ENCODE measurements at regions not wholly inside any gene's neighbourhood (a gene's known extent, or its start where the extent isn't known, plus 50 kb on each side); places are given as distances from the start of the nearest gene placed in this dataset.
A peak's percentile ranks its signal among the peaks of the same experiment; 100 is the strongest.

GRCh38 chr15:96073908-96074307, 256.6 kb upstream of the NR2F2 start:
- H3K27me3 ChIP-seq (ENCODE audit: insufficient read depth, insufficient read length): no peaks in the 10 kb centered on the region
- no peak for DNase-seq (ENCODE audit: low read depth, low spot score)
- no peaks in the 10 kb centered on the region for H3K9me3 ChIP-seq (ENCODE audit: insufficient read depth, low read length)
- H3K36me3 ChIP-seq (ENCODE audit: insufficient read depth, insufficient read length, low read length): no peaks in the 10 kb centered on the region
- TF ChIP-seq SUZ12 (IDR thresholded peaks at IDR 0.05; ENCODE audit: extremely low read depth, insufficient read depth, insufficient read length): no peak
- TF ChIP-seq ZNF274 (IDR thresholded peaks at IDR 0.05; ENCODE audit: low read depth, low read length): no peak
- TF ChIP-seq YY1 (IDR thresholded peaks at IDR 0.05; ENCODE audit: insufficient read depth, insufficient read length): no peak
- no peaks in the 10 kb centered on the region for H3K4me1 ChIP-seq (ENCODE audit: insufficient read depth, insufficient read length)
- H3K9ac ChIP-seq (ENCODE audit: insufficient read length, low read depth): no peak overlapping the region
- no peak overlapping the region for H3K4me3 ChIP-seq (ENCODE audit: insufficient read length, low read depth)

DNA sequence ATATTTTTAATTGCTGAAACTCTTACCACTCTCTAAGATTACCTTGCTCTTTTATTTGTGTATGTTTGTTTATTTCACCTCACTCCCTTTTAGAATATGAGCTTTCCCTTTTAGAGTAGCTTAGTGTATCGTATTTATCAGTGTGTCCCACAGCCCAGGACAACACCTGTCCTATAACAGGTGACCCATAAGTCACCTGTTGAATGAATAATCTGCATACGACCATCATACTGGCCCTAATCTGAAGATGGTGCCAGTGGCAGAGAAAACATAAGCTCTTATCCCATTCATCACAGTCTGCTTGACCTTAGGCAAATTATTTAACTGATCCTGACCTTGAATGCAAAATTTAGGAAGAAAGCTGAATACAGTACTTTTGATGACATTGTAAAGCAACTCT, 254.6 kb upstream of the NR2F2 start:
- Histone ChIP-seq H3K27me3 (ENCODE audit: insufficient read depth, insufficient read length) (no peaks in the 10 kb centered on the region), H3K4me3 (ENCODE audit: insufficient read length, low read depth) (no peak overlapping the region), H3K36me3 (ENCODE audit: insufficient read depth, insufficient read length, low read length) (no peaks in the 10 kb centered on the region), H3K9me3 (ENCODE audit: insufficient read depth, low read length) (no peaks in the 10 kb centered on the region), H3K9ac (ENCODE audit: insufficient read length, low read depth) (no peak overlapping the region), H3K4me1 (ENCODE audit: insufficient read depth, insufficient read length) (no peaks in the 10 kb centered on the region)
- no peak for DNase-seq (ENCODE audit: low read depth, low spot score)
- TF ChIP-seq YY1 (IDR thresholded peaks at IDR 0.05; ENCODE audit: insufficient read depth, insufficient read length): no peak
- no peak for TF ChIP-seq ZNF274 (IDR thresholded peaks at IDR 0.05; ENCODE audit: low read depth, low read length)
- no peak for TF ChIP-seq SUZ12 (IDR thresholded peaks at IDR 0.05; ENCODE audit: extremely low read depth, insufficient read depth, insufficient read length)

DNA sequence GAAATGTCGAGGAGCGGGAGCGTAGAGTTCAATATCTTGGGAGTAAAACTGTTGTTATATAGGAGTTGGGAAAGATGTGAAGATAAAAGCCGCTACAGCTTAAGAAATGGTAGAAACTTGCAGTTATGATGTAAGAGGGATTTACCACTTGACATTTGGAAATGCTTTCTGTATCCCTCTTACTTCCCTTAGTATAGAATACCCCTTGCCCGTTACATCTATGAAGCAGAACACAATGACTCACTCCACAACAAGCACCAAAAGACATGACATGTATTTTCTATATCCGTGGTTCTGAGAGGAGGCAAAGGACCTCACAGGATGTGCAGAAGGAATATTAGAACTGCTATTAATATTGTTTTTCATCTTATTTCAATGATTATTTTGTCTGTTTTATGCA, 254.2 kb upstream of the NR2F2 start:
- TF ChIP-seq ZNF274 (IDR thresholded peaks at IDR 0.05; ENCODE audit: low read depth, low read length) (no peak), YY1 (IDR thresholded peaks at IDR 0.05; ENCODE audit: insufficient read depth, insufficient read length) (no peak), SUZ12 (IDR thresholded peaks at IDR 0.05; ENCODE audit: extremely low read depth, insufficient read depth, insufficient read length) (no peak)
- no peaks in the 10 kb centered on the region for H3K27me3 ChIP-seq (ENCODE audit: insufficient read depth, insufficient read length)
- DNase-seq (ENCODE audit: low read depth, low spot score): no peak
- no peak overlapping the region for H3K9ac ChIP-seq (ENCODE audit: insufficient read length, low read depth)
- H3K9me3 ChIP-seq (ENCODE audit: insufficient read depth, low read length): no peaks in the 10 kb centered on the region
- H3K4me3 ChIP-seq (ENCODE audit: insufficient read length, low read depth): no peak overlapping the region
- H3K4me1 ChIP-seq (ENCODE audit: insufficient read depth, insufficient read length): no peaks in the 10 kb centered on the region
- H3K36me3 ChIP-seq (ENCODE audit: insufficient read depth, insufficient read length, low read length): no peaks in the 10 kb centered on the region

DNA sequence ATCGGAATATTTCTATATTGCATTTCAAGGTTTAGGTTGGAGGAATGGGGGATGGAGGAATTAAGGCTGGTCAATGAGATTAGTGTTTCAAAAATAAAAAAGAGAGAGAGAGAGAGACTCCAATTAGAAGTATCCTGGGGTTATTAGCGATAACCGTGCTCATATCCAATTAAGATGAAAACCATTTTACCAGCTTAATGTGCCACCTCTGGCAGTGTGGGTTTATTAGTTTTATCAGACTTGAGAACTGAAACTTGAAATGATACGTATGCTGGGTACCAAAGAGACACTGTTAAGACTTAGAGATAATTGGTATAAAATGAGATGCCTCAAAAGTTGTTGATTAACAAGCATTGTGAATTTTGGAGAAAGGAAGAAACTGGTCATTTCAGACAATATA, 251.5 kb upstream of the NR2F2 start:
- H3K9me3 ChIP-seq (ENCODE audit: insufficient read depth, low read length): no peaks in the 10 kb centered on the region
- H3K36me3 ChIP-seq (ENCODE audit: insufficient read depth, insufficient read length, low read length): no peaks in the 10 kb centered on the region
- no peak overlapping the region for H3K4me3 ChIP-seq (ENCODE audit: insufficient read length, low read depth)
- no peak for DNase-seq (ENCODE audit: low read depth, low spot score)
- H3K9ac ChIP-seq (ENCODE audit: insufficient read length, low read depth): no peak overlapping the region
- H3K27me3 ChIP-seq (ENCODE audit: insufficient read depth, insufficient read length): no peaks in the 10 kb centered on the region
- no peaks in the 10 kb centered on the region for H3K4me1 ChIP-seq (ENCODE audit: insufficient read depth, insufficient read length)
- TF ChIP-seq ZNF274 (IDR thresholded peaks at IDR 0.05; ENCODE audit: low read depth, low read length) (no peak), YY1 (IDR thresholded peaks at IDR 0.05; ENCODE audit: insufficient read depth, insufficient read length) (no peak), SUZ12 (IDR thresholded peaks at IDR 0.05; ENCODE audit: extremely low read depth, insufficient read depth, insufficient read length) (no peak)

DNA sequence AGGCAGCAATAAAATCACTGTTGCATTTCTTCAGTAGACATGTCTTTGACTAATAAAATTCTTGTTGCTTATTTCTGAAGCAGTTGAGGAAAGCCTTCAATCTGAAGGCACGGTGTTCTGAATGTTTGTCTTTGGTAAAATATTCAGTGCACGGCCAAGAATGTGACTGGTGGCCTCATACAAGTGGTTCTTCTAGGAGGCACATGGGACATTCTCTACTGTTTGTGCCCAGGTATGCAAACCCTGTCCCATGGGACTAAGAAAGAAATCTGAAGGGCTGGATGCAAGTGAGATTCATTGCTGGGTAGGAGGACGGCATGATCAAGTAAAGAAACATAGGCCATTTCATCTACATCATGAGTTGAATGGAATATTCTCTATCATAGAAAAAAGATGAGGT, 250.6 kb upstream of the NR2F2 start:
- H3K9me3 ChIP-seq (ENCODE audit: insufficient read depth, low read length): no peaks in the 10 kb centered on the region
- DNase-seq (ENCODE audit: low read depth, low spot score): no peak
- no peaks in the 10 kb centered on the region for H3K4me1 ChIP-seq (ENCODE audit: insufficient read depth, insufficient read length)
- no peaks in the 10 kb centered on the region for H3K27me3 ChIP-seq (ENCODE audit: insufficient read depth, insufficient read length)
- no peak overlapping the region for H3K4me3 ChIP-seq (ENCODE audit: insufficient read length, low read depth)
- no peak overlapping the region for H3K9ac ChIP-seq (ENCODE audit: insufficient read length, low read depth)
- TF ChIP-seq SUZ12 (IDR thresholded peaks at IDR 0.05; ENCODE audit: extremely low read depth, insufficient read depth, insufficient read length): no peak
- no peak for TF ChIP-seq YY1 (IDR thresholded peaks at IDR 0.05; ENCODE audit: insufficient read depth, insufficient read length)
- no peaks in the 10 kb centered on the region for H3K36me3 ChIP-seq (ENCODE audit: insufficient read depth, insufficient read length, low read length)

DNA sequence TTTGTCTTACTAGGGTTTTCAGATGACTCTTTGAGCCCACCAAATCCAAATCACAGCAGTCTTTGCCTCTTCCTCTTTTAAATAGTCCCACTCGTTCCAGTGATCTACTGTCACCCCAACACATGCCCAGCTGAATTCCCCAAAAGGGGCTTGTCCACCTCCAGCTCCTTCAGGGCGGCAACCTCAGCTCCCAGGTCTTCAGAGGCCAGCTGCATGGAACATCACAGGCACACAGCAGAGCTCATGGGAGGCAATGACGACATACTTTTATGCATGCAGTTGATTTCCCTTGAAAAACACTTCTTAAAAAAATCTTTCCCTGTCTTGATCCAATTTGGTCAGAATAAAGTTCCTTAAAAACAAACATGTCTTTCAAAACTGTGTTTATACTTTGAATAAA, 244.3 kb upstream of the NR2F2 start:
- no peaks in the 10 kb centered on the region for H3K36me3 ChIP-seq (ENCODE audit: insufficient read depth, insufficient read length, low read length)
- DNase-seq (ENCODE audit: low read depth, low spot score): no peak
- H3K9me3 ChIP-seq (ENCODE audit: insufficient read depth, low read length): no peaks in the 10 kb centered on the region
- H3K9ac ChIP-seq (ENCODE audit: insufficient read length, low read depth): no peak overlapping the region
- H3K27me3 ChIP-seq (ENCODE audit: insufficient read depth, insufficient read length): no peaks in the 10 kb centered on the region
- no peak for TF ChIP-seq SUZ12 (IDR thresholded peaks at IDR 0.05; ENCODE audit: extremely low read depth, insufficient read depth, insufficient read length)
- no peak for TF ChIP-seq ZNF274 (IDR thresholded peaks at IDR 0.05; ENCODE audit: low read depth, low read length)
- no peak for TF ChIP-seq YY1 (IDR thresholded peaks at IDR 0.05; ENCODE audit: insufficient read depth, insufficient read length)
- peaks cover 4% of the 10 kb centered on the region for H3K4me1 ChIP-seq (ENCODE audit: insufficient read depth, insufficient read length)
- H3K4me3 ChIP-seq (ENCODE audit: insufficient read length, low read depth): no peak overlapping the region

GRCh38 chr15:96087180-96087884, 243.2 kb upstream of the NR2F2 start:
- peak; percentile 85 for DNase-seq (ENCODE audit: low read depth, low spot score)
- no peaks in the 10 kb centered on the region for H3K27me3 ChIP-seq (ENCODE audit: insufficient read depth, insufficient read length)
- TF ChIP-seq SUZ12 (IDR thresholded peaks at IDR 0.05; ENCODE audit: extremely low read depth, insufficient read depth, insufficient read length) (no peak), ZNF274 (IDR thresholded peaks at IDR 0.05; ENCODE audit: low read depth, low read length) (no peak), YY1 (IDR thresholded peaks at IDR 0.05; ENCODE audit: insufficient read depth, insufficient read length) (no peak)

More at GRCh38 chr15:96087180-96087884, 243.2 kb upstream of the NR2F2 start:
- H3K9ac ChIP-seq (ENCODE audit: insufficient read length, low read depth): no peak overlapping the region
- peaks cover 4% of the 10 kb centered on the region for H3K4me1 ChIP-seq (ENCODE audit: insufficient read depth, insufficient read length)
- no peaks in the 10 kb centered on the region for H3K9me3 ChIP-seq (ENCODE audit: insufficient read depth, low read length)
- no peak overlapping the region for H3K4me3 ChIP-seq (ENCODE audit: insufficient read length, low read depth)
- H3K36me3 ChIP-seq (ENCODE audit: insufficient read depth, insufficient read length, low read length): no peaks in the 10 kb centered on the region
